Activated CD4-positive, alpha-beta T cell treated with anti-CD3 and anti-CD28 coated beads for 48 hours (primary cell): ENCODE measurements at regions not wholly inside any gene's neighbourhood (a gene's known extent, or its start where the extent isn't known, plus 50 kb on each side); places are given as distances from the start of the nearest gene placed in this dataset.
"Not testable (repeated sequence)": the region's sequence is repeated elsewhere in the genome, so short reads cannot be mapped to it uniquely, and the experiment has no call there.

Source experiments
- DNase-seq: peaks from one replicate; pipeline ENCODE4 v3.0.0-alpha.2; 2020

- DNase-seq, result no peak
Measured at GRCh38 chr4:177809791-177810190, 367.6 kb upstream of the AGA start.

DNA sequence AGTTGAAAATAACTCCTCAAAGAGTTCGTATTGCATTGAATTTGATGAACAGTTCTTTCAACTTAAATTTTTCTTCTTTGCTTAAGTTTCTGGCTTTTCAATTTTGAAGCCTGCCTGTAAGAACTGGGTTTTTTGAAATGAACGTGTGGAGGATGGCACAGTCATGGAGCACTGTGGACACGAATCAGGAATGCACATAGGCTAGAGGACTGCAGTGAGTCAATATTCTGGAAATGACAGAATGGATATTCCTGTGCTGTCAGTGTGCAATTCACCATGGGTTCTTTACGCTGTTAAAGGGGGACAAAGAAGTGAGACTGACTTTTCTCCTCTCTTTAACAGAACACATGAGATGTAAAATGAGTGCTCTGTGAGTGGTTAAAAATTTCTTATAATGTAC is 368.0 kb upstream of the AGA start:
- DNase-seq, result no peak

- DNase-seq, result not testable (repeated sequence)
Measured at GRCh38 chr4:177818392-177818791, 376.2 kb upstream of the AGA start.

DNA sequence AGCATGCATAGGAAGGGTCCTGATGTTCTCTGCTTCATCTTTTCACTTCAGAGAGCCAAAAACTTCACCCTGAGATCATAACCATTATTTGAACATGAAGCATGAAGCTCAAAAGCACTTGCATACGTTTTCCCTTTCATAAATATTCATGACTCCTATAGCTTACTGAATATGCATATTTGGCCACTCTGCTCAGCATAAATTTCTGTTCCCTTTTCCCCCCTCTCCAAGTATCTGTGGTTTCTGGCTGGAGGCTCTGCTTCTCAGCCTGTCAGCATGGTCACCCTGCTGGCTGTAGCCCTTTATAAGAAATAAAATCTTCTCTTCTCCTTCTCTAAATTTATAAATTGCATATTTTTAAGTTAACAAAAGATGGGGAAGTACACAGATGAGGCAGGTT is 384.7 kb upstream of the AGA start:
- DNase-seq, result no peak

DNA sequence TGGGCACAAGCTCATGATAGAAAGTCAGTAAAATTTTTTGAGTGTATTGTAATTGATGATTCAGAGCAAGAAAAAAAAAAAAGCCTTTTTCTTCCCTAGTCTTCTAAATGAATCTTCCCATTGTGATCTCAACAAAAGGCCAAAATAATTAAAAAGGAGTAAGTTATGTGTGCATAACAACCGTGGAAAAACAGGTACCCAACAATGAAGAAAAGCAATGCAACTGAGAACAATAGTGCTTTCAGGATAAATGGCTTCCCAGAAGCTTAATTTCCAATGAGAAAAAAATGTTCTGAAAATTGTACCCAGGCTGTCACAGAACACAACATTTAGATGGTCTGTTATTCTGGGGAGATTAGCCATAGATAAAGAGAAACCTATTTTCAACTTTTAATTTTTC is 399.0 kb upstream of the AGA start:
- DNase-seq, result no peak

GRCh38 chr4:177853229-177853628 is 411.0 kb upstream of the AGA start:
- DNase-seq, result no peak

DNA sequence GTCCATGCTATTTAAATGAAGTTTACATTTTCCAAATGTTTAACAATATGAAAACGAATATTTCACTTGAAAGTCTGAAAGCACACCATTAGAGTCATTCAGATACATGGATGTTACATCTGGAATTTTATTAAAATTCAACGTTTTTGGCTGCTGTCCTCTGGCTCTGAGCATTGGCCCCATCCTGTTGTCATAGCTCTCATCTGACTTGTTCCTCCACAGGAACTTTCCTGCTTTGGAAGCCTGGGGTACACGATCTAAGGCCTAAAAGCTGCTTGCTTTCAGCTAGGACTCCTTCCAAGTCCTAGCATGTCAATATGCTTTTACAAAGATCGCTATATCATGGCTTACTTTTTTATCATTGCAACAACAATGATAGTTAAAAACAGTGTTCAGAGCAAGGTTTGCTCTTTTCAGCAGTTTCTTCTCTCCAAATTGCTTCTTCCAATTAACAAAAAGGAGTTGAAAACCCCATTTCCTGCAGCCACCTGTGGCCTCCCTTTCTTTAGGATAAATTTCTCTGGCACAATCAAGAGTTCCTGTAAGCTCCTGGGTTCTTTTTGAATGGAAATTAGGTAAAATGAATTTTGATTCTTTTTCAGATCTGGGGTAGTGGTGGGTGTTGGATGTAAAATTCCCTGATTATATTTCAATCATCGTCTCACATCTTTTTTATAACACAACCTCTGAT is 413.4 kb upstream of the AGA start:
- no peak for DNase-seq

GRCh38 chr4:177860171-177860570 is 417.9 kb upstream of the AGA start:
- no peak for DNase-seq

DNA sequence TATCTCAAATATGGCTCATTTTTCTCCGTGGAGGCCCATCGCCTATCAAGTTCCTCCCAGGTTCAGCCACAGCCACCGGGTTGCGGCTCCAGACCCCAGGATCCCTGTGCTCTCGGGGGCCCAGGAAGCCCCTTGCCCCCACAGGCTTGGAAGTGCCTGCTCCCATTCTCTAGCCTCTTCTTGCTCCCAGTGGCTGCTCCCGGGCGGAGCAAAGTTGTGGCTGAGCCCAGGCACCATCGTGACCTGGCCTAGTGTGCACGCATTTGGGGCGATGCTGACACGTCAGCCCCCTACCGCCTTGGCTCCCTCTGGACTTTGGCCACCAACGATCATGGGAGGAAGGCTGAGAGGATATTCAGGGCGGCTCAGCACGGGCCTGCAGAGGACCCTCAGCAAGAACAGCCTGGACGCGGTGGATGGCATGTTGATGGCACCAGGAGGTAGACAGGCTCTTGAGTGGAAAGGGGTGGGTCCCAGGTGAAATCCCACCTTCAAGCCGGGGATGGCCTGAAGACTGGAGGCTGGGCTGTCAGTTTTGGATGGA is 419.4 kb upstream of the AGA start:
- no peak for DNase-seq

GRCh38 chr4:177862541-177863176 is 420.4 kb upstream of the AGA start:
- DNase-seq, result no peak

- no peak for DNase-seq
Measured at GRCh38 chr4:177879851-177880250, 437.6 kb upstream of the AGA start.

- no peak for DNase-seq
Measured at GRCh38 chr4:177895136-177895535, 452.9 kb upstream of the AGA start.

- no peak for DNase-seq
Measured at GRCh38 chr4:177901786-177902185, 459.5 kb upstream of the AGA start.

DNA sequence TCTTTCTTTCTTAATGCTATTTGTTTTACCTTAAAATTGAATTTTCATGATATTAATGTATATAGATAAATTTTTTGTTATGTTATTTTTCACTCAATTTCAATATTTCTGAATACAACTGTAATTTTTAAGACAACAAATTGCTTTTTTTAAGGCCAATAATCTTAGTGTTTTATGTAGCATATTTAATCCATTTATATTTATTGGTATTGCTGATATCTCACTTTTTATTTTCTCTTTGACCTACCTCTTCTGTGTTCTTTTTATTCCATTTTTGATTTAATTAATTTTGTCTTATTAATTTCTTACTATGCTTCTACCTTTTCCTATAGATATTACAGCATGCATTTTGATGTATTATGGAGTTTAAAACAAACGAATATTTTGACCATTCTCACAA is 460.1 kb upstream of the AGA start:
- no peak for DNase-seq

DNA sequence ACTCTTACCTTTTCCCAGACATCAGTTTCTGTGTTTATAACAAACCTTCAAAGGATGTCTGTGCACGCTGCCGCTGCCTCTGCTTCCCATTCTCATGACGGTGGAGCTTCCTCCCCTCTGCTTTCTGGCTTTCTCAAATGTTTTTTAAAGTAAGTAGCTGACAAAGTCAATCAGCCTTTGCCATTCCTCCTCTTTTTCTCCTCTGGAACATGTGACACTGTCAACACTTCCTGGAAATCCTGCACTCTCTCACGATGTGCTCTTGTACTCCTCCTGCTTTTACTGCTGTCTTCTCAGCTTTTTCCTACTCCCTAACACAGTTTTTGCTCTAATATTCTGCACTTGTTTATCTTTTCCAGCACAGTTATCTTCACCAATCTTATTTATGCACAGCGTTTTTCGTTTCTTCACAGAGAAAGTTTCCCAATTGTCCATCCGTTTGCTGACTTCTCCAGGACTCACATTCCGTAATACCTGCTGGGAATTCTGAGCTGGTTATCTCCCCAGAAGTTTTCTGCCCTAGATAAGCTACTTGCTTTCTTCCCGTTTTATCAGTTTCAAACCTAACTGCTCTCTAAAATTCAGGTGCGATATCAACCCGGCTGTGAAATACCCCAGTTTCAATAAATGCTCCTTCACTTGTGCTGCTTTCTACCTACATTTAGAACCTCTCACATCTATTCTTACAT is 465.6 kb upstream of the AGA start:
- DNase-seq, result no peak

GRCh38 chr4:177921715-177922114 is 479.5 kb upstream of the AGA start:
- no peak for DNase-seq

DNA sequence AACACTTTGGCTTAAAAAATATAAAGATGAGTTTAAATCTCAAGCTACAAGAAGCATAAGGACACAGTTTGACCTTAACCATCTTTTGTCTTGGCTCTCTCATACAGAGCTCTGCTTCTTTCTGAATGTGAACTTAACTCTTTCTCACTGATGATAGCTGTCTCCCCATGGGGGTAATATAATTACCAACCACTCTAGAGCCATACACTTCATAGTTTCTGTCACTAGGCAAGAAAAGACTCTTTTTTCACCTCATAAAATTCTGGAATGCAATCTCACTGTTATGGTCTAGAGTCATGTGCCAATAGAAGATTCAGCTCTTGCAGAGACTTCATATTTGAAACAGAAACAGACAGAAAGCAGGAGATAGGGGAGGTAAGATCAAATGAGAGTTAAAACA is 481.7 kb upstream of the AGA start:
- DNase-seq, result no peak

DNA sequence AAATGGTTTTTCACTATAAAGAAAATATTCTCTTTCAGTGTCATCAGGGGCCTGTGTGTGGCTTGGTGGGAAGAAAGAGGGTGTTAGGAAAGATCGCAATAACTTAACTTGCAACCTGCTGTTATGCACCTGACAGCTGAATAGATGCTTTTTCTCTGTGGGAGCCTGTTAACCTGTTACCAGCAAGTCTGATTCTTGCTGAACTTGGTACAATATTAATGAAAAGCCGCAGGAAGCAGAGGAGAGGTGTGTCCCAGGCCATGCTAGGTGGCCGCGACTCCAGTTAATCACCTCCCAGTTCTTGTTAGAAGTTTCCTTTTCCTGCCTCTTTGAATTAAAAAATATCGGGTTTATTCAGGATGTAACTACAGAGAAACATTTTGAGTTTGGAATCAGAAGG is 494.8 kb upstream of the AGA start:
- DNase-seq, result no peak

GRCh38 chr4:177938226-177938625 is 496.0 kb upstream of the AGA start:
- no peak for DNase-seq

DNA sequence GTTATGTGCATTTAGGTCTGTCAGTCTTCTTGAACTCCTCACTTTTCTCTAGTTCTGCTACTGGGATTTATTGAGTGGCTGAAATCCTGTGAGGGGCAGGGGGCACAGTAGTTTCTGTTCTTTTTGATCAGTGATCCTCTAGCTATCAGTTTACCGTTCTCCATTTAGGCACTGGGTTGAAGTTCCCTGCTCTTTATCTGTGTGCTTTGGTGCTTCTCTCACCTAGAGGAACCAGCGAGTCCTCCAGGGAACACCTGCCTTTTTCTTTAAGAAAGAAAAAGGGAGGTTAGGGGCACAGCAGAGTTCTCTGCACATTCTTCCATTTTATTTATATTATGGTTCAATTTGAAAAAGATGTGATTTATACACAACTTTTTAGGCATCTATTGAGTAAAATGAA is 503.0 kb upstream of the AGA start:
- no peak for DNase-seq

GRCh38 chr4:177947607-177948006 is 505.4 kb upstream of the AGA start:
- DNase-seq, result no peak

- DNase-seq, result no peak
Measured at GRCh38 chr4:177948853-177949252, 506.6 kb upstream of the AGA start.

GRCh38 chr4:177951026-177951425 is 508.8 kb upstream of the AGA start:
- DNase-seq, result no peak

GRCh38 chr4:177952723-177953122 is 510.5 kb upstream of the AGA start:
- no peak for DNase-seq
